HG02759 (cell line): ENCODE measurements at regions not wholly inside any gene's neighbourhood (a gene's known extent, or its start where the extent isn't known, plus 50 kb on each side); places are given as distances from the start of the nearest gene placed in this dataset.
"Not testable (repeated sequence)": the region's sequence is repeated elsewhere in the genome, so short reads cannot be mapped to it uniquely, and the experiment has no call there.

ENCODE experiments used
- ATAC-seq: cut with Tn5 transposase; IDR thresholded peaks from one replicate; pipeline ENCODE4 v1.9.1; 2021; ENCODE audit warnings: mild to moderate bottlenecking, moderate library complexity; ENCODE audit not compliant: unreplicated experiment

GRCh38 chr5:14954216-14954615 lies 82.6 kb upstream of the ANKH start:
- no peak for ATAC-seq

- ATAC-seq: no peak
These were observed 81.6 kb upstream of the ANKH start for GRCh38 chr5:14953075-14953607.

GRCh38 chr5:14948383-14948782 lies 76.8 kb upstream of the ANKH start:
- no peak for ATAC-seq

GRCh38 chr5:14946815-14947620 lies 75.4 kb upstream of the ANKH start:
- peak; percentile 76 for ATAC-seq

GRCh38 chr5:14945450-14945849 lies 73.9 kb upstream of the ANKH start:
- no peak for ATAC-seq

GRCh38 chr5:14944996-14945395 lies 73.4 kb upstream of the ANKH start:
- no peak for ATAC-seq

- no peak for ATAC-seq
These were observed 72.8 kb upstream of the ANKH start for GRCh38 chr5:14944350-14944739.

DNA sequence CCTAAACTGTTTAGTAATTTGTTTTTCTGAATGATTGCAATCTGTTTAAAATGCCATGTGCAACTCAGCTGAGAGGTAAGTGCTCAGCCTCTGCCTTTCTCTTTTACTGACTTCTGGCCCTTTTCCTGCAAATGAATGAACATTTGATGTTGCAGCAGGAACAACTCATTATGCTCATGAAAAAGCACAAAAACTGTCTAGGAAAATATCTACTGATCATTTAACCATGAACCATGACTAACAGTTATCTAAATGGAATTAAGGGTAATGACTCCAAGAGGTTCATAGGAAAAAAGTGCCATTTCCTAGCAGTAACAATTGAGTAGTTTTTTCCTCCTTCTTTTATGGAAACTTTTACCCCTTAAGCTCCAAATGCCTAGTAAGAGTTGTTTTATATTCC lies 70.6 kb upstream of the ANKH start:
- ATAC-seq: no peak

GRCh38 chr5:14937254-14937653 lies 65.7 kb upstream of the ANKH start:
- no peak for ATAC-seq

DNA sequence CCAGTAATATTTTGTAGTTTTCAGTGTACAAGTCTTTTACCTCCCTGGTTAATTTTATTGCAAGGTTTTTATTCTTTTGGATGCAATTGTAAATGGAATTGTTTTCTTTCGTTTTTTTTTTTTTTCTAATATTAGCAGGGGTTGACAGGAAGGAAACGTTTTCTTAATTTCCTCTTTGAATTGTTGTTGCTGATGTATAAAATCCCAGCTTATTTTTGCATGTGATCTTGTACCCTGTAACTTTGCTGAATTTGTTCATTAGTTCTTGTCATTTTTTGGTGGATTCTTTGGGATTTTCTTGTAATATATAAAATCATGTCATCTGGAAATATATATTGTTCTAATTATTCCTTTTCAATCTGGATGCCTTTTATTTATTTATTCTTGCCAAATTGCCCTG lies 65.0 kb upstream of the ANKH start:
- ATAC-seq: no peak

DNA sequence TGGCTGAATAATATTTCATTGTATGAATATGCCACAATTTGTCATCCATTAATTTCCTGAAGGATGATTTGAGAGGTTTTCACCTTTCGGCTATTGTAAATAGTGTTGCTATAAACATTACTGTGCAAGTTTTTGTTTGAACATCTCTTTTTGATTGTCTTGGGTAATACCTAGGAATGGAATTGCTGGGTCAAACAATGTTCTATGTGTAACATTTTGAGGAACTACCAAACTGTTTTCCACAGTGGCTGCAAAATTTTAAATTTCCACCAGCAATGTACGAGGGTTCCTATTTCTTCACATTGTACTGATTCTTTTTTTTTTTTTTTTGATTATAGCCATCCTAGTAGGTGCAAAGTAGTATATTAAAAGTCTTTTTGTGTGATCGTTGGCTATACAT lies 63.8 kb upstream of the ANKH start:
- no peak for ATAC-seq

- no peak for ATAC-seq
These were observed 61.4 kb upstream of the ANKH start for GRCh38 chr5:14932902-14933469.

GRCh38 chr5:14930486-14930885 lies 58.9 kb upstream of the ANKH start:
- no peak for ATAC-seq

DNA sequence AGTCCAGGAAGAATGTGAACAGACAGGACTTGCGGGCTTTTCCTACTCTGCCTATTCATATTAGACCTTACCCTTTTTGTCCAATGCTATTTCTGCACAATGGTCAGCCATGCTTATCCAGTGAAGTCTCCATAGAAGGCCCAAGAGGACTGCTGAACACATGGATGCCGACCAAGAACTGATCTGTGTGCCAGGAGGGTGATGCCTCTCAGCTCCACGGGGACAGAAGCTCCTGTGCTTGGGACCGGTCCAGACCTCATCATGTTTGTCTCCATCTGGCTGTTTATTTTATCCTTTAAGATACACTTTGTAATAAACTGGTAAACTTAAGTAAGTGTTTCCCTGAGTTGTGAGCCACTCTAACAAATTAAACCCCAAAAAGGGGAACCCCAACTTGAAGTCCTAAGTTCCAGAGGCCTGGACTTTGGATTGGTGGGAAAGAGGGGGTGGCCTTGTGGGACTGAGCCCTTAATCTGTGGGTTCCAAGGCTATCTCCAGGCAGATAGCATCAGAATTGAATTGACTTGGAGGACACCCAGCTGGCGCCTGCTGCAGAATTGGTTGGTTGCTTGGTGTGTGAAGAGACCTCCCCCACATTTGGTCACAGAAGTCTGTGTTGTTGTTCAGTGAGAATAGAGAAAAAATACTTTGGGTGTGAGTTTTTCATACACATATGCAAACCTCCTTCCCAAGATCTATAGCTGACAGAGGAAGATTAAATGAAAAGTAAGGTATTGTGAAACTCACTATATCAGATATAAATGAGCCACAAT lies 57.9 kb upstream of the ANKH start:
- no peak for ATAC-seq

GRCh38 chr5:14928661-14929060 lies 57.1 kb upstream of the ANKH start:
- ATAC-seq: no peak

- ATAC-seq: no peak
These were observed 53.7 kb upstream of the ANKH start for GRCh38 chr5:14925326-14925725.

DNA sequence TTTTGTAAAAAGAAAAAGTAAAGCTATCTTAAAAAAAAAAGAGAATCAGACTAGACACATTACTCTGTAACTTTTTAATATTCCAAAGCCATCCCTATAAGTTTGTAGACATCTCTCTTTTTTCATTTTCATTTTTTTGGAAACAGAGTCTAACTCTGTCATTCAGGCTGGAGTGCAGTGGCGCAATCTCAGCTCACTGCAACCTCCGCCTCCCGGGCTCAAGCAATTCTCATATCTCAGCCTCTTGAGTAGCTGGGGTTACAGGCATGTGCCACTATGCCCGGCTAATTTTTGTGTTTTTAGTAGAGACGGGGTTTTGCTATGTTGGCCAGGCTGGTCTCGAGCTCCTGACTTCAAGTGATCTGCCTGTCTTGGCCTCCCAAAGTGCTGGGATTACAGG lies 51.4 kb upstream of the ANKH start:
- not testable (repeated sequence) for ATAC-seq

- ATAC-seq: no peak
These were observed 50.9 kb upstream of the ANKH start for GRCh38 chr5:14922456-14922855.
